Calu3 (cell line): ENCODE measurements at regions not wholly inside any gene's neighbourhood (a gene's known extent, or its start where the extent isn't known, plus 50 kb on each side); places are given as distances from the start of the nearest gene placed in this dataset.

ENCODE experiments used
- BruUV-seq: library from RNA; stranded (reverse); fragments of 400-500 nt; replicated peaks from 2 replicates; lab custom pipeline; 2021; lab: Mats Ljungman, UMichigan
- CTCF ChIA-PET: fragments of 300-600 bp; sonication (Branson Sonifier 250); formaldehyde crosslinking; loops from one replicate; lab custom pipeline; 2022; ENCODE audit warnings: antibody characterized with exemption; lab: Charles Lee
- DNase-seq: peaks from one replicate; pipeline ENCODE4 v3.0.0; 2022
- H3K27ac Mint-ChIP-seq: one replicate; pipeline ENCODE4 v1.8.0; 2022; ENCODE audit warnings: mixed read lengths; ENCODE audit not compliant: unreplicated experiment
- H3K27me3 Mint-ChIP-seq: one replicate; pipeline ENCODE4 v1.8.0; 2022; ENCODE audit warnings: mixed read lengths; ENCODE audit not compliant: unreplicated experiment
- H3K36me3 Mint-ChIP-seq: one replicate; pipeline ENCODE4 v1.8.0; 2022; ENCODE audit warnings: mild to moderate bottlenecking, moderate library complexity, mixed read lengths; ENCODE audit not compliant: insufficient read depth, unreplicated experiment
- H3K4me1 Mint-ChIP-seq: one replicate; pipeline ENCODE4 v1.8.0; 2022; ENCODE audit warnings: mild to moderate bottlenecking, low read depth, mixed read lengths; ENCODE audit not compliant: unreplicated experiment
- H3K4me3 Mint-ChIP-seq: one replicate; pipeline ENCODE4 v1.8.0; 2022; ENCODE audit warnings: mild to moderate bottlenecking, low read depth, moderate library complexity, mixed read lengths; ENCODE audit not compliant: unreplicated experiment
- H3K9me3 Mint-ChIP-seq: one replicate; pipeline ENCODE4 v1.8.0; 2022; ENCODE audit warnings: low read depth, mixed read lengths; ENCODE audit not compliant: unreplicated experiment
- intact Hi-C: fragments of 100-400 bp; cut with micrococcal nuclease; formaldehyde crosslinking; loops from one replicate; pipeline ENCODE4 v1.10.0; 2022; ENCODE audit not compliant: unreplicated experiment
- TF ChIP-seq, protein P1 (sequence below): fragments of 200-600 bp; IDR thresholded peaks from one replicate; pipeline ENCODE4 v1.8.0; 2022; ENCODE audit warnings: antibody characterized with exemption; ENCODE audit not compliant: unreplicated experiment

DNA sequence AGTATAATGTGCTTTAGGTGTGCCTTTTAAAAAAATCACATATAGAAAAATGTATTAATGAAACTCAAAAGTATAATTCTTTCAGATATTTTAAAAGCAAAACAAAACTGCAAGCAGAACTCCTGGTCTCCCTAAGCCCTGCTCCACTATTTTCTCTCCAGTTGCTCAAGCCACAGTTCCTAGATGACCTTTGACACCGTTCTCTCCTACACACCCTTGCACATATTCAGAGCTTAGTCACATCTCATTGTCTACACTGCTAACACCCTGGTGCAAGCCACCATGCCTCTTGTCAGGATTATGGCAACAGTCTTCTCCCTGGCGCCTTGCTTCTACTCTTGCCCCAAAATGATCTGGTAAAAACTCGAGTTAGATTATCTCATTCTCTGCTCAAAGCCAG lies 50.2 kb upstream of the ROR1 start:
- H3K4me1 Mint-ChIP-seq: peaks cover 23% of the 10 kb centered on the region
- H3K4me3 Mint-ChIP-seq: no peak overlapping the region
- H3K27me3 Mint-ChIP-seq: no peaks in the 10 kb centered on the region
- CTCF ChIA-PET: interaction anchor here (0.6 kb wide), 1 partner anchor 27 kb away, joined by 3 read pairs; no protein-coding TSS in a partner anchor
- intact Hi-C loops: no loop called here
- H3K27ac Mint-ChIP-seq: no peak overlapping the region
- DNase-seq: no peak
- TF ChIP-seq, protein P1, sequence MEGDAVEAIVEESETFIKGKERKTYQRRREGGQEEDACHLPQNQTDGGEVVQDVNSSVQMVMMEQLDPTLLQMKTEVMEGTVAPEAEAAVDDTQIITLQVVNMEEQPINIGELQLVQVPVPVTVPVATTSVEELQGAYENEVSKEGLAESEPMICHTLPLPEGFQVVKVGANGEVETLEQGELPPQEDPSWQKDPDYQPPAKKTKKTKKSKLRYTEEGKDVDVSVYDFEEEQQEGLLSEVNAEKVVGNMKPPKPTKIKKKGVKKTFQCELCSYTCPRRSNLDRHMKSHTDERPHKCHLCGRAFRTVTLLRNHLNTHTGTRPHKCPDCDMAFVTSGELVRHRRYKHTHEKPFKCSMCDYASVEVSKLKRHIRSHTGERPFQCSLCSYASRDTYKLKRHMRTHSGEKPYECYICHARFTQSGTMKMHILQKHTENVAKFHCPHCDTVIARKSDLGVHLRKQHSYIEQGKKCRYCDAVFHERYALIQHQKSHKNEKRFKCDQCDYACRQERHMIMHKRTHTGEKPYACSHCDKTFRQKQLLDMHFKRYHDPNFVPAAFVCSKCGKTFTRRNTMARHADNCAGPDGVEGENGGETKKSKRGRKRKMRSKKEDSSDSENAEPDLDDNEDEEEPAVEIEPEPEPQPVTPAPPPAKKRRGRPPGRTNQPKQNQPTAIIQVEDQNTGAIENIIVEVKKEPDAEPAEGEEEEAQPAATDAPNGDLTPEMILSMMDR: no peak
- BruUV-seq: no TSS peak
- no peaks in the 10 kb centered on the region for H3K36me3 Mint-ChIP-seq
- H3K9me3 Mint-ChIP-seq: peaks cover 4% of the 10 kb centered on the region
